GM21737 (cell line): ENCODE measurements at regions not wholly inside any gene's neighbourhood (a gene's known extent, or its start where the extent isn't known, plus 50 kb on each side); places are given as distances from the start of the nearest gene placed in this dataset.

Source experiments
- ATAC-seq: cut with Tn5 transposase; IDR thresholded peaks from one replicate; pipeline ENCODE4 v1.9.1; 2021; ENCODE audit warnings: mild to moderate bottlenecking, moderate library complexity; ENCODE audit not compliant: unreplicated experiment

DNA sequence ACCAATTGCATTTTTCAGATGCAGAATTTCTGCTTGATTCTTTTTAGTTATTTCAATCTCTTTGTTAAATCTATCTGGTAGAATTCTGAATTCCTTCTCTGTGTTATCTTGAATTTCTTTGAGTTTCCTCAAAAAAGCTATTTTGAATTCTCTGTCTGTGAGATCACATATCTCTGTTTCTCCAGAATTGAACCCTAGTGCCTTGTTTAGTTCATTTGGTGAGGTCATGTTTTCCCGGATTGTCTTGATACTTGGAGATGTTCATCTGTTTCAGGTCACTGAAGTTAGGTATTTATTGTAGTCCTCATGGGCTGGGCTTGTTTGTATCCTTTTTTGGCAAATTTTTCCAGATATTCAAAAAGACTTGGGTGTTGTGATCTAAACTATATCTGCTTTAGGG is 202.9 kb upstream of the SERP2 start:
- no peak for ATAC-seq

DNA sequence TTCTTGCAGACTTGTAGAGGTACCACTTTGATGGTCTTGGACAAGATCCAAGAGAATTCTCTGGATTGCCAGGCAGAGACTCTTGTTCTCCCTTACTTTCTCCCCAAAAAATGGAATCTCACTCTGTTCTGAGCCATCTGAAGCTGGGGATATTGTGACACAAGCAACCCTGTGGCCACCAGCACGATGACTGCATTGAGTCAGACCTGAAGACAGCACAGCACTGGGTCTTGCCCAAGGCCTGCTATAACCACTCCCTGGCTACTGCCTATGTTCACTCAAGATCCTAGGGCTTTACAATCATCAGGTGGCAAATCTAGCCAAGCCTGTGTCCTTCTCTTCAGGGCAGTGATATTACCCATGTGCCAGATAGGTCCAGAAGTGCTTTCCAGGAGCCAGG is 202.5 kb upstream of the SERP2 start:
- ATAC-seq, result no peak

DNA sequence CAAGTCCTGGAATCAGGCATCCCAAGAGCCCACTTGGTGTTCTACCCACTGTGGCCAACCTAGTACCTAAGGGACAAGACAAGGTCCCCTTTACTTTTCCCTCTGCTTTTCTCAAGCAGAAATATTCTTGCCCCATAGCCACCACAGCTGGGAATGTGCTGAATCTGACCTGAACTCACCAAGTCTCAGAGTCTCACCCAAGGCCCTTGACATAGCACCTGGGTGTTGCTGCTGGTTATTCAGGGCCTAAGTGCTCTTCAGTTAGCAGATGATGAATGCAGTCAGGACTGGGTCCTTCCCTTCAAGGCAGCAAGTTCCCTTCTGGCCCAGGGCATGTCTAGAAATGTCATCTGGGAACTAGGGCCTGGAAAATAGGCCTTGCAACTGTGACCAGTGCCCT is 201.8 kb upstream of the SERP2 start:
- ATAC-seq, result no peak

DNA sequence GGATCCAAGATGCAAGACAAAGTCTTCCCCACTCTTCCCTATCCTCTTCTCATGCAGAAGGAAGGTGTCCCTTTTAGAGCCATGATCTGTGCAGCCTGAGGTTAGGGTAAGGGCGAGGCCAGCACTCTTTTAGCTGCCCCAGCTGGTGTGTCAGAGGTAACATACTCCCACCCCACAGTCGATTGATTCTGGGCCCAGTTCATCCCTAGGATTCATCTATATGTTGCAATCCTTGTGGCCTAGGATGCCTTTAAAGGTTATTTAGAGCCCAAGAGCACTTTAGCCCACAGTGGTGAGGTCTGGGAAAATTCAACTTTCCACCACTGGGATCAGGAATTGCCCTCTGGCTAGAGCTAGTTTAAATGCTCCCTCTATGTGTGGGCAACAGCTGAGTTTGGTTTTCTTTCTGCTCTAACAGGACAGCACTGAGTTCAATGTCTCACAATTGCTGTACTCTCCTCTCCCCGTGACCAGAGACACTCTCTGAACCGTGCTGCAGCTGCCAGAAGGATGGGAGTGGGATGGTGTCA is 201.3 kb upstream of the SERP2 start:
- ATAC-seq, result no peak

DNA sequence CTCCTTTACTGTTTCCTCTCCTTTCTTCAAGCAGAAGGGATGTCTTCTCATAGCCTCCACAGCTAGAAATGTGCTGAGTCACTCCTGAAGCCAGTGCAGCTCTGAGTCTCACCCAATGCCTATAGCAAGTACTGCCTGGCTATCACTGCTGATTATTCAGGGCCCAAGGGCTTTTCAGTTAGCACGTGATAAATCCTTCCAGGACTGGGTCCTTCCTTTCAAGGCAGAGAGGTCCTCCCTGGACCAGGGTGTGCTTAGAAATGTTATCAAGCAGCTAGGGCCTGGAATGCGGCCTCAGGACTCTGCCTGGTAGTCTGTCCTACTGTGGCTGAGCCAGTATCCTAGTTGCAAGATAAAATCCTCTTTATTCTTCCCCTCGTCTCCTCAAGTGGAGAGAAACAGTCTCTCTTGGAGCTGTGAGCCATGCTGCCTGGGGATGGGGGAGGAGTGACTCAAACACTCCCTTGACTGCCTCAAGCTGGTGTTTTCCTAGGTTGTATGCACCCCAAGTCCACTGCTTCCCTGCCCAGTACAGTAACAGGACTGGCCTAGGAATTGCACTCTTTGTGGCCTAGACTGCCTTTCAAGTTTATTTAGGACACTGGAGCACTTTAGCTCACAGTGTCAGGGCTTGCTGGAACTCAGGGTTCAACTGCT is 198.7 kb upstream of the SERP2 start:
- ATAC-seq, result no peak

DNA sequence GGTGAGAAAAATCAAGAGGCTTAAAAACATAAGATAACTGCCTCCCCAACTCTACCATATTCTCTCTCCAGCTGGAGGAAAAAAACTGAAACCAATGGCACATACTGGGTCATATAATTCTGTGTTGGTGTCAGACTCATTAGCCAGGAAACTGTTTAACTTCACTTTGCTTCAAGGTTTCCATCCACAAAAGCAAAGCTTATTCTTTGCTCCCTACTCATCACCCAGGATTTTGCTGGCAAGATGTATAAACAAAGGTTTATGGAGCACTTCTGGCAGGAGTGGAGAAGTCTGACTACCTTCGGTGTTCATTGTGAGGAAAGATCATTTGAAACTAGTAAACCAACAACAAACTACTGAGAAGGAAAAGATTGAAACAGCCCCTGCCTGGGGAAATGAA is 197.5 kb upstream of the SERP2 start:
- ATAC-seq, result no peak

DNA sequence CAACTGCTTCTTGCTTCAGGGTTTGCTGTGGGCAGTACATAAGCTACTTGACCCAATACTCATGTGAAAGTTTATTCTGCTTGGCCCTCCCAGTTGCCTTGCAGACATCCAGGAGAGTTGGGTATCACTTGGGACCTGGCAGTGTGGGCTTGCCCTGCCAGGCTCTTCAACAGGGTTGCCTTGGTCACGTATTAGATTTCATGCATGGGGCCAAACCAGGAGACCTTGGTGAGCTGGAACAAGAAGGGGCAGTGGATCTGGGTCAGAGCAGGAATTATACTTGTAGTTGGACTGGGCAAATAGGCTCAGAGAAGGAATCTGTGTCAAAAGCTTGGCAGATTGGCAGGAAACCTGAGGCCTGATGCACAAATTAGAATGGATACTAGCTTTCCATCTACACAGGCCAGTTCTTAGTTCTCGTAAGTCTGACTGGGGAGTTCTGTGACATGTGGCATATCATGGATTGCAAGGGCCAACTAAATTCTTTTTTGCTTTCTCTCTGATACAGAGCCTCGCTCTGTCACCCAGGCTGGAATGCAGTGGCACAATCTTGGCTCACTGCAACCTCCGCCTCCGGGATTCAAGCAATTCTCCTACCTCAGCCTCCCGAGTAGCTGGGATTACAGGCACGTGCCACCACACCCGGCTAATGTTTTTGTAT is 192.6 kb upstream of the SERP2 start:
- no peak for ATAC-seq

DNA sequence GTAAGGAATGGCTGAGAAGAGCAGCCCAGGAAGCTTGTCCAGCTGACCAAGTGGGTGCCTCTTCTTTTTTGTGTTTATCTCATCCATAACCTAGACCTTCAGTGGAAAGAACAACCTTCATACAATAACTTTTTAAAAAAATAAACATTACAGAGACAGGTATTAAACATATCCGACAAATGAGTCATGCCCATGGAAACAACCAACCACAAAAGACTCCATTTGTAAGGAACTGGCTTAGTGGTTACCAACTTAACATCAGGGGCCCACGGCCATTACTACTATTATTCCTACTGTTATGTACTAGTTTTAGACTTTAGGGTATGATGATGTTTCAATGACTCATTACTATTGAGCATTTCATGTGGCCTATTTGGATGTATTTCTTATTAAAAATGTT is 191.7 kb upstream of the SERP2 start:
- no peak for ATAC-seq

DNA sequence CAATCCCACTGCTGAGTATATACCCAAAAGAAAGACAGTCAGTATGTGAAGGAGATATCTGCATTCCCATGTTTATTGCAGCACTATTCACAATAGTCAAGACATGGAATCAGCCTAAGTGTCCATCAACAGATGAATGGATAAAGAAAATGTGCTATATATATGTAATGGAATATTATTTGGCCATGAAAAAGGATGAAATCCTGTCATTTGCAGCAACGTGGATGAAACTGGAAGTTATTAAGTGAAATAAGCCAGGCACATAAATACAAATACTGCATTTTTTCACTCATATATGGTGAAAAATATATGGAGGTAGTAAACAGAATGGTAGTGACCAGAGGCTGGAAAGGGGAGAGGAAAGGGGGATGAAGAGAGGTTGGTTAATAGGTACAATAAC is 188.9 kb upstream of the SERP2 start:
- no peak for ATAC-seq

DNA sequence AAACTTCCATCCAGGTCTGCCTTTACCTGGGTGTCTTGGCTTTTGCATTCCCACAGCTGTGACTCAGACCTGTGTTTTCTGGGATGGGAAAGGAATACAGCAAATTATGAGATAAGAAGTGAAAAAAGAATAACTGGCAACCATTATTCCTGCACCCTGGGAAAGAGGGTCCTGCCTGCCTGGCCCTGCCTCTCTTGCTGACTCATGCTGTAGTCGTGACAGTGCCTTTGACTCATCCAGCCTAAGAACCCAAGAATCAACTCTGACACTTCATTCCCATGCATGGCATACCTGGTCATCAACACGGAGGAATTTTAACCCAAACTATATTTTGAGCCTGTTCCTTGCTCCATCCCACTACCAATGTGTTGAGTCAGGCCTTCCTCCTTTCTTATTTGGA is 185.4 kb upstream of the SERP2 start:
- no peak for ATAC-seq

DNA sequence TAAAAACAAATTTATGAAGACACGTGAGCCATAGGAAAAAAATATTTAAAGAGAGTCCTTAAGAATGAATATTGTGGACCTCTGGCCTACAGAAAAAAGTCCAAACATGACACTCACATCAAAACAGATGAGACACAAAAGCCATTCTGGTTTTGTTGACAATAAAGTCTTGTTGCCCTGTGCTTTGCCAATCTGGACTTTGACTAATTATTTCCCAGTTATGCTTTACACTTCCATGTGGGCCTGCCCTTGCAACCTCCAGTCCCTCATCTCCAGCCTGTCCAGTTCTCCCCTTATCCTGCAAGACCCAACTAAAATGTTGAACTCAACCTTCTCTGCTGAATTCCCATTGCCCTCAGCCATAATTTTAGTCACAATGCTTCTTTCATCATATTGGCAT is 184.5 kb upstream of the SERP2 start:
- ATAC-seq, result no peak

DNA sequence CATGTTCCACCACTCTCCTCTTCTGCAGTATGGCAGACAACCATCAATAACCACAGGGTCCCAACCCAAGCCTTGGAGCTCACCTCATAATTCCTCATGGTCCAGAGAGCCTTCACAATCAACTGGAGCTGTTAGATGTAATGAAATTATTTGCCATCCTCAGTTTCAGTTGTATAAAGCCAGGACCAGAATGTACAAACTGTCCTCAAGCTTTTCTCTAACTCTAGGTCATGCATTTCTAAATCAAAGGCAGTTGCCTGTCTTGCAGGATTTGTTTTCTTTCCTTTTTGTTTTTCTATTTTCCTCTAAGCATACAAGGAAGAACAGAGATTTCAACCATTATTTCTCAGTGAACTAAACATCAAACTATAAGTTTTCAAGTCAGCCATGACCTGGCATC is 182.5 kb upstream of the SERP2 start:
- no peak for ATAC-seq

DNA sequence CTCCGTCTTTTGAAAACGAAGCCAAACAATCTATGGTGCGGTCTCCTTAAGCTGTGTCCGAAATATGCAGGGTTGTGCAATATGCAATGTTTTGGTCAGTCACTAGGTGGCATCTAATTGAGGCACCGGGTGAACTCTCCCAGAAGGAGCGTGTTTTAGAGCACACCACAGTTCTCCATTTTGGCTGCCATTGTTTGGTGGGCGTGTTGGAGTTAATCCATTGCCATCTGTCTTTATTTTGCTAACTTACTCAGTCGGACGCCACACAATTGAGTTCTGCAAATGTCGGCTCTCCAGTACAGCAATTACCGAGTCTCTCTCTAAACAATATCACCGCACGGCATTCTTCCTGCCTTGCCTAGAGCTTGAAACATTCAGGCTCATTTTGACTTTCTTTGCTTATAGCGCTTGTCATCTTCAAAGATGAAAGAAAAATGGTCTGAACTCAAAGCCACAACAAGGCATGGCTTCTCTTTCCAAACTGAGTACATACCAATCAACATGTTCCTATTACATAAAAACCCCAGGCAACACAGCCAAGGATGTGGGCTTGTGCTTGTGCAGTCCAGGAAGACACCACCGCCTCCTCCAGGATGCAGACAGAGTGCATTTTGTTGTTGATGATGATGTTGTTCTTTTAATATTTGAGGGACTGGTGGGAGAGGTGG is 182.0 kb upstream of the SERP2 start:
- ATAC-seq, result no peak

DNA sequence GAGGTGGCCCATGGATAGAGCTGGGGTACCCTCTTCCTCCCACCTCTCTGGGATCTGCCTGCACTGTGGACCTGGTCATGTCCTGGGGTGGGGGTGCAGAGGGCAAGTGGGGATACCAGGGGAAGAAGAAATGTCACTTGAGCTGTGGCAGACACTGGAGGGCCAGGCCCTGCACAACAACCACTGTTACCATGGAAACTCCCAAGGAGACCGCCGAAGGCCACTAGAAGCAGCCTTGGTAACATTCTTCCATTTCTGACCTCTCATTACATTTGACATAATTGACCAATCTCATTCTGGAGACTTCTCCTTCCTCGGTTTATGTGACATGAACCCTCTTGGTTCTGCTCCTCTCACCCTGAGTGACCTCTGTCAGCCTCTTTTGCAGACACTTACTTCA is 179.9 kb upstream of the SERP2 start:
- ATAC-seq, result no peak

DNA sequence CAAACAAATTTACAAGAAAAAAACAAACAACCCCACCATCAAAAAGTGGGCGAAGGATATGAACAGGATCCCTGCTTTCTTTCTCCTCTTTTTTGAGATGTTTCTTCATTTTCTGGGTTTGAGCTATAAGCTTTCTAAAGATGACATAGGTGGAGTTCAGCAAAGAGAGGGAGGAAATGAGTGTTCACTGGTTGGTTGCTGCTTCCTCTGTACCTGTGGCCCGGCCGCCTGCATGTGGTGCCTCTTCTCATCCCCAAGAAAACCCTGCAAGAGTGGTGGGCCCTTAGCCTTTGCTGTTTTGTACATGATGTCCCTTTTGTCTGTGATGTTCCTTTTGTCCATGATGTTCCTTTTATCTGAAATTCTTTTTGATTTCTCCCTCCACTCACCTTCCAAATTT is 178.4 kb upstream of the SERP2 start:
- ATAC-seq, result no peak

DNA sequence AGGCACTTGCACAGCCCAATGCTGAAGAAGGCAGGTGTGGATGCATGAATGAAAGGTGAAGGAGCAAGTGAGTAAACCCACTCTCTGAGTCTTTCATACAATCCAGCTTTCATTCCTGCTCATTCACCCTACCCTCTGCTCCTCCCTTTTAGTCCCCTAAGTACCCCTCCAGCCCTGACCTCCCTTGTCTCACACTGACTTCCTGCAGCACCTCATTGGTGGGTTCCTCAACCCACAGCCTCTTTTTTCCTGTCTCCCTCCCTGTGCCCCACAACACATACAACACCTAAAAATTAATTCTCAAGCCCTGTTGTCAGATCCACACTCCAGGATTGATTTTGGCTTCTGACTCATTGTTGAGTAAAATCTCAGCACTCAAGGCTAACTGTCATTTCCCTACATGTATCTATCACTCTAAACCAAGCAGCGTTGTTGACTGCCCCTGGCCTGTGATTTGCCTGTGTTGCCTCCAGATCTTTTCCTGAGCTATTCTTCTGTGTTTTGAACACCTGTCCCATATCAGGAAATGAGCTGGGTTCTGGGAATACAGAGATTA is 177.3 kb upstream of the SERP2 start:
- ATAC-seq, result no peak

DNA sequence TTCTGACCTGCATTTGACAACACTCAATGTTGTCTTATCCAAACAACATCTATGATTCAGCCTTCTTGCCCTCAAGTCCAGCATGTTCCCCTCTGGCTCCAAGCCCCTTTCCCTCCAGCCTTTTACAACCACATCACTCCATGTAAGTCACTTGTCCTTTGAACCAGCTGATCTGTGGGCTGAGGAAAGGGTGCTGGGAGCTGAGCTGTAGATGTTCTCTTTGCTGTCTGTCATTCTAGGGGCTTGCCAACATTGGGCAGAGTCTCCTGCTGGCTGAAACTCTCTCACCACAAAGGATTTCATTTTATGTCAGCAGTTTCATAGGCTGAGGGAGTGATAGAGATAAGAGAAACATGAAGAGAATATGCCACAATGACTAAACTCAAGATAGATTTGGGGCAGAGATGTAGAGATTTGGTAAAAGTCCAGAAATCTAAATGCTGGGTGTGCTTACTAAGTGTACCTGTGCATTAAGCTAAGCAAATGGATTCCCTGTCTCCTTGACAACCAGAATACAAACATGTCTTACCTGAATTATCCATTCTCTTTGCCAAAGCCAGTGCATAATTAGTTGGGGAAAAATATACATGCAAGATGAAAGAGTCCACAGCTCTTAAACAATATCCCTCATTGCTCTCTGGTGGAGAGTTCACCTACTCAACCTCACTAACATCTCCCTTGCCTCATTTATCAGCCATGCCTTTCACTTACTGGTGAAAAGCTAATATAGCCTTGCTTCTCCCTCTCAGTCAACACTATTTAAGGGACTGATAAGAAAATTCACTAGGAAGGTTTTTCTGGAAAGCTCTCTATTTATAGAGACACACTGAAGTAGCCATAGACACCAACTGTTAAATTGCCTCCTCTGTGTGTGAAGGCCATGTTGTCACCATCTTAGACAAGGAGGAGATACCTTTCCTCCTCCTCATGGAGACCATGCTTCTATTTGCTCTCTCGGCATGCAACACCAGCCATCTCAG is 175.5 kb upstream of the SERP2 start:
- peak; percentile 85 for ATAC-seq

DNA sequence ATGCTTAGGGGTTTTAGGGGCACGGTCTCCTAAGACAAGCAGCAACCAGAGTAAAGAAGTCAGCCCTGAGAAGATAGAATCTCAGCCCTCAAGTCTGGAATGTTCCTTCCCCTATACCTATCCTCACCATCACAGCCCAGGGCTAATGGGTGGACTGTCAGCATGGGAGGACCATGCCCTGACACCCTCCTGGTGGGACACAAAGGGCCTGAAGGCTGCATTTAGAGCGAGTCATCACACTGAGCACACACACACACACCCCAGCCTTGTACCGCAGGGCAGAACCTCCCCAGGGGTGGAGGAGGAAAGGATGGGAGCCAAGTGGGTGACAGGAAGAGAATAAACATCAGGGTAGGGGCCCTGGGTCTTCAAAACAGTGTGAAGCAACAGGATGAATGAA is 174.8 kb upstream of the SERP2 start:
- ATAC-seq, result no peak

DNA sequence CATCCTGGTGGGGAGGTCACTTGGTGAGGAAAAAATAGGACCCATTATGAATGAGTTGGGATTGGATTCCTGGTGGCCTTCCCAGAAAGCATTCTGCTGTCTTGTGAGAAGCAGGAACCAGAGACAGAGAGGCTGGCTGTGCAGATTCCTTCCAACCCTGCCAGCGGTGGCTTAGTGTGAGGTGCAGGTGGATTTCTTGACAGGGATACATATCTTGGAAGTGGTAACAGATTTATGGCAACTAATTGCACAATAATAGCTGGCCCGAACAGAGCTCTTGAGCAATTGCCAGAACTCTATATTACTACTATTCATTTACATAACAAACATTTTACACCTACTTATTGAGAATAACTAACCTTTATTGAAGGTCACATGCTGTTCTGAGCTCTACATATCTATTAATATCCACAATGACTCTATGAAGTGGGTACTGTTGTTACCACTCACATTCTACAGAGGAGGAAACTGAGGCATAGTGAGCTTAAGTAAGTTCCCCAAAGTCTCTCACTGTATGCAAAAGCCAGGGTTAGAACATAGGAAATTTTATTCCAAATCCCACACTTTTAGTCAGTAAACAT is 173.9 kb upstream of the SERP2 start:
- ATAC-seq, result no peak

DNA sequence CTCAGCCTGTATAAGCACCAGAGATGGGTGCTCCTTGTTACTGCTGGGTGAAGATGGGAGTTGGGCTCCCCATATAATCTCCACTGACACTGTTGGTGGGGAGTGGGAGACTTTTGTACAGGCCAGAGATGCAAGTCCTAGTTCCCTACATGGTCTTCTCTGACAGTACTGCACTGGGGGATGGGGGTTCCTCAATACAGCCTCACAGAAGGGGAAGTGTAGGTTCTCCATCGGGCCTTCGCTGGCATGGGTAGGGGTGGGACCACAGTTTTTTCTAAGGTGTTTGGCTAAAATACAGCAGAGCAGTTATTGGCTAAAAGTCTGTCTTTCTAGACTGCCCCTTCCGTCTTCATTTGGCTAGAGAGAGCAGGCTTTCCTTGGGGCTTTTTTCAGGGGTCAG is 167.2 kb upstream of the SERP2 start:
- ATAC-seq, result no peak
